H1 (cell line): ENCODE measurements at regions not wholly inside any gene's neighbourhood (a gene's known extent, or its start where the extent isn't known, plus 50 kb on each side); places are given as distances from the start of the nearest gene placed in this dataset.

ENCODE experiments used
- CTCF ChIA-PET: fragments of 300-600 bp; sonication (Branson Sonifier 250); formaldehyde crosslinking; loops from one replicate; lab custom pipeline; 2021; ENCODE audit not compliant: partially characterized antibody; lab: Charles Lee
- POLR2A ChIA-PET: fragments of 300-600 bp; sonication (Branson Sonifier 250); formaldehyde crosslinking; loops from one replicate; lab custom pipeline; 2021; ENCODE audit warnings: inconsistent platforms; ENCODE audit not compliant: partially characterized antibody; lab: Charles Lee
- DNase-seq, 2 experiments: peaks; one replicate each; pipeline versions ENCODE4 v3.0.0 to v3.0.0-alpha.2; 2010 to 2022; ENCODE audit warnings: low spot score in 2 of 2, low read depth in 1 of 2, mixed read lengths in 1 of 2
- FAIRE-seq: peaks from 2 replicates; lab custom pipeline; 2011; peaks lifted over from hg19 to GRCh38; lab: Jason Lieb, UNC
- H2AFZ ChIP-seq: 2 replicates; pipeline ENCODE4 v1.8.1; 2012; ENCODE audit warnings: low read length, inconsistent platforms
- H2AK5ac ChIP-seq: 2 replicates; pipeline ENCODE4 v1.6.1; 2013; ENCODE audit warnings: low read depth, low read length
- H2BK120ac ChIP-seq: replicated peaks from 2 replicates; pipeline ENCODE3; 2013; ENCODE audit warnings: low read depth, low read length, inconsistent platforms
- H2BK12ac ChIP-seq: 2 replicates; pipeline ENCODE4 v1.6.1; 2013; ENCODE audit warnings: low read depth, low read length
- H2BK15ac ChIP-seq: 2 replicates; pipeline ENCODE4 v1.6.1; 2013; ENCODE audit warnings: low read length
- H2BK20ac ChIP-seq: 2 replicates; pipeline ENCODE4 v1.6.1; 2013; ENCODE audit warnings: low read length
- H2BK5ac ChIP-seq: 2 replicates; pipeline ENCODE4 v1.6.1; 2013; ENCODE audit warnings: low read depth, low read length
- H3K14ac ChIP-seq: 2 replicates; pipeline ENCODE4 v1.6.1; 2013; ENCODE audit warnings: inconsistent platforms; ENCODE audit not compliant: insufficient read length
- H3K18ac ChIP-seq: 2 replicates; pipeline ENCODE4 v1.6.1; 2013; ENCODE audit warnings: low read length; ENCODE audit errors: extremely low read depth
- H3K23ac ChIP-seq: 2 replicates; pipeline ENCODE4 v1.6.1; 2013; ENCODE audit warnings: inconsistent platforms; ENCODE audit not compliant: insufficient read length
- H3K23me2 ChIP-seq: 2 replicates; pipeline ENCODE4 v1.6.1; 2013; ENCODE audit warnings: low read depth, low read length
- H3K27ac ChIP-seq: 2 replicates; pipeline ENCODE4 v1.6.1; 2011; ENCODE audit warnings: low read depth, low read length, inconsistent platforms
- H3K27me3 ChIP-seq, 4 experiments: replicated peaks in 1 of 4; 1 replicate in 1 of 4; 2 replicates in 3 of 4; pipeline versions ENCODE4 v1.6.1 to v1.8.1; 2011 to 2013; ENCODE audit warnings: low read length in 3 of 4, mild to moderate bottlenecking in 3 of 4, inconsistent platforms in 2 of 4, mixed read lengths in 2 of 4, moderate library complexity in 1 of 4; ENCODE audit not compliant: control insufficient read depth in 3 of 4, insufficient read depth in 3 of 4; ENCODE audit errors: extremely low read depth in 1 of 4
- H3K36me3 ChIP-seq, 4 experiments: 2 replicates each; pipeline versions ENCODE4 v1.6.1 to v1.8.1; 2011 to 2013; ENCODE audit warnings: mild to moderate bottlenecking in 4 of 4, low read length in 3 of 4, moderate library complexity in 2 of 4, control low read depth in 1 of 4, inconsistent platforms in 1 of 4; ENCODE audit not compliant: insufficient read depth in 4 of 4, control insufficient read depth in 2 of 4
- H3K4ac ChIP-seq: replicated peaks from 2 replicates; pipeline ENCODE3; 2013; ENCODE audit warnings: low read length, low read depth, mixed read lengths, inconsistent platforms; ENCODE audit not compliant: insufficient read length
- H3K4me1 ChIP-seq, 4 experiments: replicated peaks in 1 of 4; 1 replicate in 1 of 4; 2 replicates in 3 of 4; pipeline versions ENCODE4 v1.6.1 to v1.8.1; 2011 to 2013; ENCODE audit warnings: low read length in 3 of 4, inconsistent platforms in 2 of 4, mixed read lengths in 1 of 4; ENCODE audit not compliant: insufficient read depth in 4 of 4, control insufficient read depth in 3 of 4
- H3K4me2 ChIP-seq, 2 experiments: 2 replicates each; pipeline versions ENCODE4 v1.6.1 to v1.8.1; 2011 to 2013; ENCODE audit warnings: low read depth in 2 of 2, low read length in 2 of 2, control low read depth in 1 of 2, inconsistent platforms in 1 of 2, mild to moderate bottlenecking in 1 of 2; ENCODE audit not compliant: insufficient read depth in 1 of 2
- H3K4me3 ChIP-seq, 4 experiments: fragments of 200-600, 300-600 bp in 1 of 4; sonication (generic), shearing (Covaris generic), sonication (Bioruptor Twin) in 1 of 4; 2 replicates each; pipeline versions ENCODE4 v1.5.1 to v1.8.1; 2011 to 2016; ENCODE audit warnings: low read length in 4 of 4, low read depth in 3 of 4, control low read depth in 2 of 4, inconsistent platforms in 2 of 4, mild to moderate bottlenecking in 2 of 4, mixed read lengths in 1 of 4, moderate library complexity in 1 of 4; ENCODE audit not compliant: insufficient read depth in 2 of 4; ENCODE audit errors: extremely low read depth in 1 of 4
- H3K56ac ChIP-seq: replicated peaks from 2 replicates; pipeline ENCODE3; 2013; ENCODE audit warnings: low read depth, mild to moderate bottlenecking, mixed read lengths, low read length, inconsistent platforms; ENCODE audit not compliant: insufficient read length
- H3K79me1 ChIP-seq: 2 replicates; pipeline ENCODE4 v1.6.1; 2013; ENCODE audit warnings: low read depth, low read length, control low read depth
- H3K79me2 ChIP-seq, 2 experiments: 2 replicates each; pipeline versions ENCODE4 v1.6.1 to v1.8.1; 2012 to 2013; ENCODE audit warnings: low read length in 2 of 2, mild to moderate bottlenecking in 2 of 2, inconsistent platforms in 1 of 2; ENCODE audit not compliant: insufficient read depth in 2 of 2, control insufficient read depth in 1 of 2
- H3K9ac ChIP-seq, 4 experiments: replicated peaks in 1 of 4; 1 replicate in 1 of 4; 2 replicates in 3 of 4; pipeline versions ENCODE4 v1.6.1 to v1.8.1; 2011 to 2013; ENCODE audit warnings: low read depth in 3 of 4, low read length in 3 of 4, control low read depth in 2 of 4, mild to moderate bottlenecking in 2 of 4, moderate library complexity in 2 of 4, inconsistent platforms in 1 of 4; ENCODE audit errors: extremely low read depth in 1 of 4
- H3K9me3 ChIP-seq, 2 experiments: 2 replicates each; pipeline versions ENCODE4 v1.6.1 to v1.8.1; 2012 to 2013; ENCODE audit warnings: mild to moderate bottlenecking in 2 of 2, moderate library complexity in 2 of 2, control low read depth in 1 of 2, inconsistent platforms in 1 of 2, low read depth in 1 of 2, low read length in 1 of 2, mixed read lengths in 1 of 2; ENCODE audit not compliant: insufficient read depth in 2 of 2
- H4K20me1 ChIP-seq, 2 experiments: replicated peaks in 1 of 2; 2 replicates each; pipeline versions ENCODE3 to v1.8.1; 2011 to 2013; ENCODE audit warnings: inconsistent platforms in 2 of 2, low read length in 2 of 2, mild to moderate bottlenecking in 1 of 2; ENCODE audit not compliant: insufficient read depth in 2 of 2, control insufficient read depth in 1 of 2
- H4K5ac ChIP-seq: 2 replicates; pipeline ENCODE4 v1.6.1; 2013; ENCODE audit warnings: low read length, low read depth, mixed read lengths, inconsistent platforms; ENCODE audit not compliant: insufficient read length
- H4K8ac ChIP-seq: 2 replicates; pipeline ENCODE4 v1.8.0; 2013; ENCODE audit warnings: mild to moderate bottlenecking, moderate library complexity, low read length, inconsistent platforms; ENCODE audit not compliant: insufficient read depth; ENCODE audit errors: extremely low read depth
- H4K91ac ChIP-seq: replicated peaks from 2 replicates; pipeline ENCODE3; 2013; ENCODE audit warnings: low read length, mixed read lengths, inconsistent platforms; ENCODE audit not compliant: insufficient read length
- RAD21 ChIP-seq, 2 experiments: IDR thresholded peaks in 1 of 2; conservative IDR thresholded peaks in 1 of 2; 2 replicates each; pipeline ENCODE4 v1.6.1; 2011; ENCODE audit warnings: low read depth in 2 of 2, low read length in 2 of 2, improper control_type of control experiment in 1 of 2, inconsistent platforms in 1 of 2, mild to moderate bottlenecking in 1 of 2, moderate library complexity in 1 of 2
- SRF ChIP-seq: IDR thresholded peaks from 2 replicates; pipeline ENCODE4 v1.6.1; 2011; ENCODE audit warnings: mild to moderate bottlenecking, low read depth, low read length, moderate library complexity
- WGBS, 2 experiments: shearing (Covaris generic) in 1 of 2; methylation state at CpG; one replicate each; pipeline versions ENCODE4 v1.1.6 to v1.1.7; 2013 to 2015; ENCODE audit warnings: low lambda C conversion rate in 2 of 2, mixed read lengths in 2 of 2, inconsistent platforms in 1 of 2, low coverage in 1 of 2, missing lambda C conversion rate in 1 of 2; ENCODE audit not compliant: insufficient replicate concordance in 2 of 2, insufficient coverage in 1 of 2, insufficient read length in 1 of 2; ENCODE audit errors: extremely low coverage in 1 of 2, missing lambda C conversion rate in 1 of 2; 5-methylcytosine and 5-hydroxymethylcytosine counted together
- TF ChIP-seq, protein P1 (sequence below), 3 experiments: IDR thresholded peaks; 1 replicate in 2 of 3; 2 replicates in 1 of 3; pipeline versions ENCODE4 v1.5.1 to v1.6.1; 2011; ENCODE audit warnings: low read length in 3 of 3, mild to moderate bottlenecking in 3 of 3, inconsistent platforms in 2 of 3, low read depth in 1 of 3, moderate library complexity in 1 of 3; ENCODE audit not compliant: insufficient read depth in 1 of 3; ENCODE audit errors: control extremely low read depth in 1 of 3

DNA sequence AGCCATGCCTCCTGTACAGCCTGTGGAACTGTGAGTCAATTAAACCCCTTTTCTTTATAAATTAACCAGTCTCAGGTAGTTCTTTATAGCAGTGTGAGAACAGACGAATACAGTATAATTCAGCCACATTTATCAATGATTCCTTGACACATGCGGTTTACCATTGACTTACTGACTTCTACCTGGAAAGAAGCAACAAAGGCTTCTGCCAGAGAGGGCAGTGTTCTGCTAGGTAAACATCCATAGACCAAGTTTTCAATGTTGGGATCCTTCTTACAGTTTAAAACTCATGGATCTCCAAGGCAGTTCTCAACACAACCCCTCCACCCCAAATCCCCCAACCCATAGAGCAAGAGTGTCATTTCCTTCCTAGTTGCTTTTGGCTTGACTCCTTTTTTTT lies 150.6 kb downstream of the ZNF648 start:
- no peak overlapping the region for H3K56ac ChIP-seq
- no peaks in the 10 kb centered on the region for H3K27me3 ChIP-seq
- H3K14ac ChIP-seq = no peak overlapping the region
- no peaks in the 10 kb centered on the region for H3K4me1 ChIP-seq
- TF ChIP-seq, protein P1, sequence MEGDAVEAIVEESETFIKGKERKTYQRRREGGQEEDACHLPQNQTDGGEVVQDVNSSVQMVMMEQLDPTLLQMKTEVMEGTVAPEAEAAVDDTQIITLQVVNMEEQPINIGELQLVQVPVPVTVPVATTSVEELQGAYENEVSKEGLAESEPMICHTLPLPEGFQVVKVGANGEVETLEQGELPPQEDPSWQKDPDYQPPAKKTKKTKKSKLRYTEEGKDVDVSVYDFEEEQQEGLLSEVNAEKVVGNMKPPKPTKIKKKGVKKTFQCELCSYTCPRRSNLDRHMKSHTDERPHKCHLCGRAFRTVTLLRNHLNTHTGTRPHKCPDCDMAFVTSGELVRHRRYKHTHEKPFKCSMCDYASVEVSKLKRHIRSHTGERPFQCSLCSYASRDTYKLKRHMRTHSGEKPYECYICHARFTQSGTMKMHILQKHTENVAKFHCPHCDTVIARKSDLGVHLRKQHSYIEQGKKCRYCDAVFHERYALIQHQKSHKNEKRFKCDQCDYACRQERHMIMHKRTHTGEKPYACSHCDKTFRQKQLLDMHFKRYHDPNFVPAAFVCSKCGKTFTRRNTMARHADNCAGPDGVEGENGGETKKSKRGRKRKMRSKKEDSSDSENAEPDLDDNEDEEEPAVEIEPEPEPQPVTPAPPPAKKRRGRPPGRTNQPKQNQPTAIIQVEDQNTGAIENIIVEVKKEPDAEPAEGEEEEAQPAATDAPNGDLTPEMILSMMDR (IDR thresholded peaks at IDR 0.05; ENCODE audit: control extremely low read depth in 1 of 3, insufficient read depth in 1 of 3, low read depth in 1 of 3, low read length in 3 of 3) = peak in 2 of 3 experiments; percentile 30 to 56; a peak in 2 of 4 replicates
- TF ChIP-seq SRF (no peak), RAD21 (IDR thresholded peaks at IDR 0.05 in 1 of 2, conservative IDR thresholded peaks at IDR 0.05 in 1 of 2; ENCODE audit: low read depth in 2 of 2, low read length in 2 of 2) (peak; percentile 26 to 41; a peak in 1 of 4 replicates)
- H2BK20ac ChIP-seq = no peak overlapping the region
- H2BK120ac ChIP-seq = no peak overlapping the region
- H4K8ac ChIP-seq = no peak overlapping the region
- WGBS, 2 experiments = 82% methylated on average over 2 of the region's 2 CpGs; no CpG with 5 or more reads in 1 of the 2 experiments
- H2AFZ ChIP-seq = no peak overlapping the region
- no peak overlapping the region for H3K4ac ChIP-seq
- no peak for FAIRE-seq
- H3K9ac ChIP-seq = no peak overlapping the region
- H3K4me2 ChIP-seq = no peak overlapping the region
- H2BK15ac ChIP-seq = no peak overlapping the region
- H2AK5ac ChIP-seq = no peak overlapping the region
- no peaks in the 10 kb centered on the region for H4K20me1 ChIP-seq
- no peak overlapping the region for H3K27ac ChIP-seq
- no peaks in the 10 kb centered on the region for H3K36me3 ChIP-seq
- H3K4me3 ChIP-seq = no peak overlapping the region
- H4K91ac ChIP-seq = no peak overlapping the region
- ChIA-PET CTCF (interaction anchor here (1.9 kb wide), 1 partner anchor 9 kb away, joined by 27 read pairs; no protein-coding TSS in a partner anchor), POLR2A (no interaction called here)
- H4K5ac ChIP-seq = no peak overlapping the region
- no peaks in the 10 kb centered on the region for H3K9me3 ChIP-seq
- no peak overlapping the region for H2BK5ac ChIP-seq
- no peak overlapping the region for H3K23ac ChIP-seq
- H3K79me1 ChIP-seq = peaks cover 2% of the 10 kb centered on the region; the same call in 1 of the 2 replicates
- H3K23me2 ChIP-seq = no peaks in the 10 kb centered on the region
- no peak for DNase-seq
- no peaks in the 10 kb centered on the region for H3K79me2 ChIP-seq
- H3K18ac ChIP-seq = no peak overlapping the region
- no peak overlapping the region for H2BK12ac ChIP-seq
